NT2/D1 (cell line): ENCODE measurements at regions not wholly inside any gene's neighbourhood (a gene's known extent, or its start where the extent isn't known, plus 50 kb on each side); places are given as distances from the start of the nearest gene placed in this dataset.

Experiments
- YY1 ChIP-seq: IDR thresholded peaks from 2 replicates; pipeline ENCODE4 v1.6.1; 2011; ENCODE audit not compliant: insufficient read length, insufficient read depth
- ZNF274 ChIP-seq: IDR thresholded peaks from 2 replicates; pipeline ENCODE4 v1.6.1; 2011; ENCODE audit warnings: mild to moderate bottlenecking, low read depth, low read length

DNA sequence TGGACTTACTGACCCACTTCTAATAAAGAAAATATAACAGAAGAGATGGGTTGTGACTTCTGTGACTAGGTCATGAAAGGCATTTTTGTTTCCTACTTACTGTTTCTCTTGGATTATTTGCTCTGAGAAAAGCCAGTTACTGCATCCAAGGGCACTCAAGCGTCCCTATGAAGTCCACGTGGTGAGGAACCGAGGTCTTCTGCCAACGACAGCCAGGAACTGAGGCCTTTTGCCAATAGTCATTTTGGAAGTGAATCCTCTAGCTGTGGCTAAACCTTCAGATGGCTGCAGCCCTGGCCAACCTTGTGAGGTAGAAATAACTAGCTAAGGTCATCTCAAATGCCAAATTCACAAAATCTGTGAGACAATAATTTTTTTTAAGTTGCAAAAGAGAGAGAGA lies 449.8 kb upstream of the RGPD4 start:
- no peak for TF ChIP-seq ZNF274
- no peak for TF ChIP-seq YY1
